Cardiac fibroblast (primary cell): ENCODE measurements at regions not wholly inside any gene's neighbourhood (a gene's known extent, or its start where the extent isn't known, plus 50 kb on each side); places are given as distances from the start of the nearest gene placed in this dataset.

Experiments used
- DNase-seq, 2 donors: peaks; one replicate each; pipeline versions ENCODE4 v3.0.0 to v3.0.0-alpha.2; 2010; ENCODE audit warnings: low read depth in 2 of 2
- H3K4me3 ChIP-seq, 2 donors: replicated peaks in 1 of 2; 1 replicate in 1 of 2; 2 replicates in 1 of 2; pipeline ENCODE4 v1.5.1; 2011; ENCODE audit warnings: low read depth in 2 of 2, low read length in 2 of 2, mild to moderate bottlenecking in 2 of 2, moderate library complexity in 1 of 2
- TF ChIP-seq, protein P1 (sequence below): IDR thresholded peaks from one replicate; pipeline ENCODE4 v1.5.1; 2011; ENCODE audit warnings: low read depth, mild to moderate bottlenecking, low read length, inconsistent platforms

DNA sequence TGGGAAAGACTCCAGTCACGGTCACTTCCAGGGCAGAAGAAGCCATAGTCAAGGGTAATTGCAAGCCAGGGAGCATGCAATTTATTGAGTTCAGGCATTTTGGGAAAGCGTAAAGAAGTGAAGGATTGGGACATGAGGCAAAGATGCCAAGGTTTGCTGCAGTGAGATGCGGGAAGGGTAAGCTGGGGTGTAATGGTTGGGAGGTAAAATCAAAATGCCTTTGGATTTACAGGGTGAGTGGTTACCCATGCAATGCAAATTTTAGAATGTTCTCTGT, 167.5 kb downstream of the BRMS1L start:
- no peak for DNase-seq
- TF ChIP-seq, protein P1, sequence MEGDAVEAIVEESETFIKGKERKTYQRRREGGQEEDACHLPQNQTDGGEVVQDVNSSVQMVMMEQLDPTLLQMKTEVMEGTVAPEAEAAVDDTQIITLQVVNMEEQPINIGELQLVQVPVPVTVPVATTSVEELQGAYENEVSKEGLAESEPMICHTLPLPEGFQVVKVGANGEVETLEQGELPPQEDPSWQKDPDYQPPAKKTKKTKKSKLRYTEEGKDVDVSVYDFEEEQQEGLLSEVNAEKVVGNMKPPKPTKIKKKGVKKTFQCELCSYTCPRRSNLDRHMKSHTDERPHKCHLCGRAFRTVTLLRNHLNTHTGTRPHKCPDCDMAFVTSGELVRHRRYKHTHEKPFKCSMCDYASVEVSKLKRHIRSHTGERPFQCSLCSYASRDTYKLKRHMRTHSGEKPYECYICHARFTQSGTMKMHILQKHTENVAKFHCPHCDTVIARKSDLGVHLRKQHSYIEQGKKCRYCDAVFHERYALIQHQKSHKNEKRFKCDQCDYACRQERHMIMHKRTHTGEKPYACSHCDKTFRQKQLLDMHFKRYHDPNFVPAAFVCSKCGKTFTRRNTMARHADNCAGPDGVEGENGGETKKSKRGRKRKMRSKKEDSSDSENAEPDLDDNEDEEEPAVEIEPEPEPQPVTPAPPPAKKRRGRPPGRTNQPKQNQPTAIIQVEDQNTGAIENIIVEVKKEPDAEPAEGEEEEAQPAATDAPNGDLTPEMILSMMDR: no peak
- H3K4me3 ChIP-seq: no peak overlapping the region

DNA sequence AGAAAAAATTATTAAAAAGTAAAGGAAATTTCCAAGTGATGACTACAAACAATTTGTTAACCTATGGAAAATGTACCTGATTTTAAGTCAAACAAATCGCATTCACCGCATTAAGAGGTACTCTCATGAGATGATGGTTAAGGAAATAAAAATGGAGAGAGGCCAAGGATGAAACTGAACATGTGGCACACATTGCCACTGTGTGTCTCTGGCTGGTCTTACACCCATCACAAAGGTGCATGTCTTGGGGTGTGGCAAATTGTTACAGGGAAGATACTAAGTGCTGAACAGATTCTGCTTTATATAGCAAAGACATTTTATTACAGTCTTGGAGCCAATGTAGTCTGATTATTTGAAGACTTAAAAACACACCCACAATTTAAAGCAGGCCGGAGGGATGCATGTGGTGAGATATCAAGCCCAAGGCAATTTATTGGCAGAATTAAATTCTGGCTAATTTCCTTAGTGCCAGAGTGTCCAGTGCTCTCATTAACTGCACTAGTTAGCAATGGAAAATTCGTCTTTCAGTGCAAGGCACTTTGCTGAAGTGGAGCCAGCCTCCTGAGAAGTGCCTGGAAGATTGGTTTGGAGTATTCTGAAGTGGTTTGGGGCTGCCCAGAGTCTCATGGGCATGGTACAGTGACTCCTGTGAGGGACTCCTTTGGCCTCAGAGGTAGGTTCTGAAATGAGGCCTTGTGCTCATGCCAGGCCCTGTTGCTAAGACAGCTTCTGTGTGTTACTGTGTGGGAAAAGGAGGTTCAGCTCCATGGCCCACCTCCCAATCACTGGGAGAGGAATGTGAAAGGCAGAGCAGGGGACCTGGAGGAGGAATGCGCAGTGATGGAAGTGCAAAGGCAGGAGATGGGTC, 166.9 kb downstream of the BRMS1L start:
- DNase-seq: no peak
- TF ChIP-seq, protein P1: no peak
- H3K4me3 ChIP-seq: no peak overlapping the region

DNA sequence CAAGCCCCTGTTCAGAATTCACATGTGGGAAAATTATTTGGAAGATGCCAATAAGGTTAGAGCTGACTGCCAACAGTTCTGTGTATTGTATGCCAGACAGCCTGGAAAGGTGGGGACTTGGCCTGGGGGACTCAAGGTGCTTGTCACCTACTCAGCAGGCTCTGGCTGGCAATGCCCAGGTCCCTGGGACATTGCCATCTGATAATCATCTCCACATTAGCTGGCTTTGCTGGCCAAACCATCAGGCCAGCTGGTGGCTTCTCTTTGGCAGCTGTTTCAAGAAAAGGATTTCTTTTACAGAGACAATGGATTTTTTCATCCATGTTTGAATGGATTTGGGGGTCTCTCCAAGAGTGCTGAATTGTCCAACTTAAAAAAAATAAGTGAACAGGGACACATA, 165.2 kb downstream of the BRMS1L start:
- H3K4me3 ChIP-seq: no peak overlapping the region
- DNase-seq: no peak
- TF ChIP-seq, protein P1: no peak

DNA sequence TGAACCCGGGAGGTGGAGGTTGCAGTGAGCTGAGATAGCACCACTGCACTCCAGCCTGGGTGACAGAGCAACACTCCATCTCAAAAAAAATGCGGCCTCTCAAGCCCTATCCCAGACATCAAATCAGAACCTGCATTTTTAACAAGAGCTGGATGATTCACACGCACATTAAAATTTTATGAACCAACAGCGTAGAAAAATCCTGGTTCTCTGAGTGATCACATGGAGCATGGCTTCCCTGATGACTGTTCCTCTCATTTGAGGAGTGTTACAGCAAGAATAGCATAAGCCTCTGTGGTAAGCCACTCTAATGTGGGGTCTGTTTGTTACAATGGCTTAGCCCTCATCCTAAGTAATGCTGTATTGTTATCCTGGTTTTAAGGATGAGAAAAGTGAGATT, 163.6 kb downstream of the BRMS1L start:
- TF ChIP-seq, protein P1: no peak
- no peak overlapping the region for H3K4me3 ChIP-seq
- no peak for DNase-seq

DNA sequence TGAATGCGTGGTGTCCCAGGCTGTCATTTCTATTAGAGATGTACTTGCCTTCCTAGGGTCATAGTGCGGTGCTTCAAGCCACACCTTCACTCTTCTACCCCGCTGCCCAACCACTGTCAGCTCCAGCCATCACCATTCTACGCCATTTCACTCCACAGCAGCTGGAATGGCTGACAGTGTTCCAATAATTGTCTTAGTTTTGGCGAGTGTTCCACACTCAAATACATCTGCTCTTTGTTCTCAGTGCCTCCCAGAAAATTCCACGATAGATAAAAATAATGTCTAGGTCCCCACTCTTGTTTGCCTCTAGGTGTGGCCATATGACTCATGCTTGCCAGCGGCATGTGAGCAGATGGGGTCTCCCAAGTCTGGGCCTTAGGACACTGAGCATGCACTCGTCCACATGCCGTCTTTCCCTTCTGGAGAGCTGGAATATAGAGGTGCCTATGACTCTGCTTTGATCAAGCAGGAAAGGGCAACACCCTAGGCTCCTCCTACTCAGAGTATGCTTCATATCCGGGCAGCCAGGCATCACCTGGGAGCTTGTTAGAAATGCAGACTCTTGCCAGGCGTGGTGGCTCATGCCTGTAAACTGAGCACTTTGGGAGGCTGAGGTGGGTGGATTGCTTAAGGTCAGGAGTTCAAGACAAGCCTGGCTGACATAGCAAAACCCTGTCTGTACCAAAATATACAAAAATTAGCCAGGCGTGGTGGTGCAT, 163.0 kb downstream of the BRMS1L start:
- TF ChIP-seq, protein P1: no peak
- DNase-seq: no peak
- H3K4me3 ChIP-seq: no peak overlapping the region

DNA sequence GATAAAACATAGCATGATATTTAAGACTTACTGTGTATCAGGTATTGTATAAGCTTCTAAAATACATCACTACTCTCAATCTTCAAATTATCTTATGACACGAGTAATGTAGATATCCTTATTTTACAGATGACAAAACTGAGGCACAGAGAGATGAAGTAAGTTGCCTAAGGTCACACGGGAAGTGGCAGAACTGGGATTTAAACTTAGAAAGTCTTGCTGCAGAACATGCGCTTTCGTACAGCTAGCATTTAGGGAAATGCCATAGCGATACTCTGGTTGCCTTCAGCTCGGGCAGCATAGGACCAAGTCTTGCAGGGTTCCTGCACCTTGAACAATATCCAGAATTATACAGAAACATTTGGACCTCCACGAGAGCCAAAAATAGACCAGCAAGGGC, 162.4 kb downstream of the BRMS1L start:
- no peak for DNase-seq
- TF ChIP-seq, protein P1: no peak

More for the DNA sequence above, 162.4 kb downstream of the BRMS1L start:
- no peak overlapping the region for H3K4me3 ChIP-seq
